Gastrocnemius medialis (tissue), 4 donors: ENCODE measurements at regions not wholly inside any gene's neighbourhood (a gene's known extent, or its start where the extent isn't known, plus 50 kb on each side); places are given as distances from the start of the nearest gene placed in this dataset.

Experiments used
- POLR2A ChIP-seq, 2 donors: fragments of 450-650 bp; IDR thresholded peaks; one replicate each; pipeline ENCODE4 v1.6.1; 2017; ENCODE audit warnings: antibody characterized with exemption in 2 of 2, mild to moderate bottlenecking in 2 of 2, moderate library complexity in 2 of 2
- TF ChIP-seq, protein P1 (sequence below), 5 experiments: fragments of 450-650 bp in 3 of 5; fragments of 200-600 bp in 2 of 5; sonication (generic) in 2 of 5; IDR thresholded peaks in 4 of 5; conservative IDR thresholded peaks in 1 of 5; 1 replicate in 4 of 5; 2 replicates in 1 of 5; pipeline ENCODE4 v1.5.1; 2016 to 2019; ENCODE audit warnings: antibody characterized with exemption in 5 of 5, mild to moderate bottlenecking in 3 of 5, moderate library complexity in 3 of 5

DNA sequence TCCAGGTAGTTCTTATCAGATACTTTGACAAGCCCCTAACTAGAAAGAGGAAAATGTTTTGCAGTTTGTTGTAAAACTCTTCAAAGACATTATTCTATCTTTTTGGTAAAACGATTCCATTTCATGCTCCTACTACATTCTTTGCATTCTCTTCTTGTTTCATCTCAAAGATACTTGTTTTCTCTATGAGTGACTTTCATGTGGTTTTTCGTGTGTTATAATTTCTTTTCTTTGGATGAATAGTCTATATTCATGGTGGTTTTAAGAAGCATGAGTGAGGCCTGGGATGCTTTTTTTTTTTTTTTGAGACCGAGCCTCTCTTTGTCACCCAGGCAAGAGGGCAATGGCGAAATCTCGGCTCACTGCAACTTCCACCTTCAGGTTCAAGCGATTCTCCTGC is 292.5 kb upstream of the LYZL1 start:
- TF ChIP-seq, protein P1, sequence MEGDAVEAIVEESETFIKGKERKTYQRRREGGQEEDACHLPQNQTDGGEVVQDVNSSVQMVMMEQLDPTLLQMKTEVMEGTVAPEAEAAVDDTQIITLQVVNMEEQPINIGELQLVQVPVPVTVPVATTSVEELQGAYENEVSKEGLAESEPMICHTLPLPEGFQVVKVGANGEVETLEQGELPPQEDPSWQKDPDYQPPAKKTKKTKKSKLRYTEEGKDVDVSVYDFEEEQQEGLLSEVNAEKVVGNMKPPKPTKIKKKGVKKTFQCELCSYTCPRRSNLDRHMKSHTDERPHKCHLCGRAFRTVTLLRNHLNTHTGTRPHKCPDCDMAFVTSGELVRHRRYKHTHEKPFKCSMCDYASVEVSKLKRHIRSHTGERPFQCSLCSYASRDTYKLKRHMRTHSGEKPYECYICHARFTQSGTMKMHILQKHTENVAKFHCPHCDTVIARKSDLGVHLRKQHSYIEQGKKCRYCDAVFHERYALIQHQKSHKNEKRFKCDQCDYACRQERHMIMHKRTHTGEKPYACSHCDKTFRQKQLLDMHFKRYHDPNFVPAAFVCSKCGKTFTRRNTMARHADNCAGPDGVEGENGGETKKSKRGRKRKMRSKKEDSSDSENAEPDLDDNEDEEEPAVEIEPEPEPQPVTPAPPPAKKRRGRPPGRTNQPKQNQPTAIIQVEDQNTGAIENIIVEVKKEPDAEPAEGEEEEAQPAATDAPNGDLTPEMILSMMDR (IDR thresholded peaks at IDR 0.05 in 4 of 5, conservative IDR thresholded peaks at IDR 0.05 in 1 of 5) = no peak
- no peak for TF ChIP-seq POLR2A (IDR thresholded peaks at IDR 0.05)
